ENCODE measurements at regions not wholly inside any gene's neighbourhood (a gene's known extent, or its start where the extent isn't known, plus 50 kb on each side); places are given as distances from the start of the nearest gene placed in this dataset.

DNA sequence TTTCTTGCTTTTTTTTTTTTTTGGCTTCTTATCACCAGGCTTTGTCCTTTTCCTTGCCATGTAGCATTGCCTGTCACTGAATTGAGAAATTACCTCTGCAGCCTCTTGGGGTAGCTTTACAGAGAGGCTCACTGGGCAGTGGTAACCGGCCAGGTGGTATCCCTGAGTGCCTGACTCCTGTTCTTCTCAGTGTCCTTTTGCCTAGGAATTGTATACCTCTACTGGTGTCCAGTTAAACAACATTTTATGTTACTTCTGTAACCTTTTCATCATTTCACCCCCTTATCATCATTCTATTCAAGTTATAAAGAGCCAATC lies 523.9 kb downstream of the BCL11A start:
- H3K27me3 ChIP-seq (ENCODE audit: low read depth): no peaks in the 10 kb centered on the region
- intact Hi-C loops (cut with DNase I): no loop called here
- ATAC-seq: no peak
- TF ChIP-seq CTCF (IDR thresholded peaks at IDR 0.05): no peak
- H3K36me3 ChIP-seq: no peaks in the 10 kb centered on the region
- no peaks in the 10 kb centered on the region for H3K4me1 ChIP-seq
- DNase-seq: no peak
- peaks cover 9% of the 10 kb centered on the region for H3K9me3 ChIP-seq
- H3K27ac ChIP-seq: no peak overlapping the region
- H3K4me3 ChIP-seq: no peak overlapping the region

GRCh38 chr2:60028849-60029565 lies 524.4 kb downstream of the BCL11A start:
- TF ChIP-seq CTCF (IDR thresholded peaks at IDR 0.05): no peak
- intact Hi-C loops (cut with DNase I): no loop called here
- Histone ChIP-seq H3K4me1 (no peaks in the 10 kb centered on the region), H3K36me3 (no peaks in the 10 kb centered on the region), H3K9me3 (peaks cover 9% of the 10 kb centered on the region), H3K27ac (no peak overlapping the region), H3K4me3 (no peak overlapping the region), H3K27me3 (ENCODE audit: low read depth) (no peaks in the 10 kb centered on the region)
- ATAC-seq: no peak
- no peak for DNase-seq

GRCh38 chr2:60025496-60025895 lies 528.0 kb downstream of the BCL11A start:
- H3K27me3 ChIP-seq (ENCODE audit: low read depth): no peaks in the 10 kb centered on the region
- H3K4me1 ChIP-seq: no peaks in the 10 kb centered on the region
- DNase-seq (no peak), ATAC-seq (no peak)
- no peaks in the 10 kb centered on the region for H3K9me3 ChIP-seq
- no peaks in the 10 kb centered on the region for H3K36me3 ChIP-seq
- H3K27ac ChIP-seq: no peak overlapping the region
- TF ChIP-seq CTCF (IDR thresholded peaks at IDR 0.05): no peak
- no peak overlapping the region for H3K4me3 ChIP-seq
- intact Hi-C loops (cut with DNase I): no loop called here

DNA sequence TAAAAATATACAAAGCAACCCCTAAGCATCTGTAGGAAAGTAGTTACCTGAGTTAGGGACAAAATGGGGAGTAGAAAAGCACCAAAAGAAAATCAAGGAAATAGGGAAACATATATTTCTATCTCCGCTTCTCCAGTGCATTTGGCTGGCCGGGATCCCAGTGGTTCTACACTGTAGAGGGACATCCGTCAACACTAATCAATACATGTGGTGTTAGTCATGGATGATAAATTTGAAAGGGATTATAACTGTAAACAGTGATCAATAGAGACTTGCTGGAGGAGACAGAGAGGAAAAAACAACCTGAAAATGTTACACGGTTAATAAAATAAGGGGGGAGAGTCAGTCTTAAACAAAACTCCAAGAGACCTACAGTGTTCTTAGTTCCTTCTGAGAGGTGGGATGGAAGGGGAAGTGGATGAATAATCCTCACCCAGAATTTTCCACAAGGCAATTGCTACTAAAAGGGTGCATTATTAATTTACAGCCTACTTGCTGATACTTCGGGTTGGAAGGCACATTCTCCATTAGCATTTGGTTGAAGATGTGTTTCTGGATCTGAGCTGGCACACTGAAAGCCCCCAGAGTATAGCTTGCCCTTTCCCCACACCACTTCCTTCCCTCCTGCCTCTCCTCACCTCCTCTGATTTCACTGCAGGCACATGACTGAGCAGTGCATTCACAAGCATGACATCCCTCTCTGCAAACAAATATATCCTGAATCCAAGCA lies 530.0 kb downstream of the BCL11A start:
- no peak overlapping the region for H3K27ac ChIP-seq
- H3K36me3 ChIP-seq: no peaks in the 10 kb centered on the region
- H3K4me3 ChIP-seq: no peak overlapping the region
- H3K9me3 ChIP-seq: peaks cover 2% of the 10 kb centered on the region
- no peak for ATAC-seq
- no peaks in the 10 kb centered on the region for H3K4me1 ChIP-seq
- TF ChIP-seq CTCF (IDR thresholded peaks at IDR 0.05): no peak
- intact Hi-C loops (cut with DNase I): no loop called here
- H3K27me3 ChIP-seq (ENCODE audit: low read depth): no peaks in the 10 kb centered on the region
- no peak for DNase-seq

DNA sequence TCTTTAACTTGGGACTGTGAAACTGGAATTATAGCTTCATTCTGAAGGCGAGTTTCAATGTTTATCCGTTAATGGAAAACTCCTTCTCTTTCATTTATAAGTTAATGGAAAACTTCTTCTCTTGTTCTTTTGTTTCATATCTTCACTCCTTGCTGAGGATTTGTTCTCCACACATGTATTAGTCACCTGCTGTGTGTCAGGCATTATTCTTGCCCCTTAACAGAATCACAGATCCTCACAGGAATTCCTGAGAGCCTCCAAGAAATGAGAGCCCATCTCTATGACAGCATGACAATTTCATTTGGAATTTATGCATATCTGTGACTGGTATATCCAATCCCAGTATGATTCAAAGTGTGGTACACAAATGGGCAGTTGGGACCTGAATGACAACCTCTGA lies 545.8 kb downstream of the BCL11A start:
- Histone ChIP-seq H3K9me3 (no peaks in the 10 kb centered on the region), H3K4me3 (no peak overlapping the region), H3K4me1 (no peaks in the 10 kb centered on the region), H3K27me3 (ENCODE audit: low read depth) (no peaks in the 10 kb centered on the region), H3K27ac (no peak overlapping the region), H3K36me3 (no peaks in the 10 kb centered on the region)
- TF ChIP-seq CTCF (IDR thresholded peaks at IDR 0.05): no peak
- intact Hi-C loops (cut with DNase I): no loop called here
- DNase-seq (no peak), ATAC-seq (no peak)
